22Rv1 (cell line): ENCODE measurements at regions not wholly inside any gene's neighbourhood (a gene's known extent, or its start where the extent isn't known, plus 50 kb on each side); places are given as distances from the start of the nearest gene placed in this dataset.

Source experiments
- H3K27ac ChIP-seq: fragments of 450-650 bp; 2 replicates; pipeline ENCODE4 v1.5.1; 2017
- ZFX ChIP-seq: fragments of 450-650 bp; IDR thresholded peaks from 2 replicates; pipeline ENCODE4 v1.6.1; 2017; ENCODE audit warnings: antibody characterized with exemption, borderline replicate concordance
- TF ChIP-seq, protein P1 (sequence below): fragments of 450-650 bp; IDR thresholded peaks from 2 replicates; pipeline ENCODE4 v1.5.1; 2017; ENCODE audit warnings: mild to moderate bottlenecking

DNA sequence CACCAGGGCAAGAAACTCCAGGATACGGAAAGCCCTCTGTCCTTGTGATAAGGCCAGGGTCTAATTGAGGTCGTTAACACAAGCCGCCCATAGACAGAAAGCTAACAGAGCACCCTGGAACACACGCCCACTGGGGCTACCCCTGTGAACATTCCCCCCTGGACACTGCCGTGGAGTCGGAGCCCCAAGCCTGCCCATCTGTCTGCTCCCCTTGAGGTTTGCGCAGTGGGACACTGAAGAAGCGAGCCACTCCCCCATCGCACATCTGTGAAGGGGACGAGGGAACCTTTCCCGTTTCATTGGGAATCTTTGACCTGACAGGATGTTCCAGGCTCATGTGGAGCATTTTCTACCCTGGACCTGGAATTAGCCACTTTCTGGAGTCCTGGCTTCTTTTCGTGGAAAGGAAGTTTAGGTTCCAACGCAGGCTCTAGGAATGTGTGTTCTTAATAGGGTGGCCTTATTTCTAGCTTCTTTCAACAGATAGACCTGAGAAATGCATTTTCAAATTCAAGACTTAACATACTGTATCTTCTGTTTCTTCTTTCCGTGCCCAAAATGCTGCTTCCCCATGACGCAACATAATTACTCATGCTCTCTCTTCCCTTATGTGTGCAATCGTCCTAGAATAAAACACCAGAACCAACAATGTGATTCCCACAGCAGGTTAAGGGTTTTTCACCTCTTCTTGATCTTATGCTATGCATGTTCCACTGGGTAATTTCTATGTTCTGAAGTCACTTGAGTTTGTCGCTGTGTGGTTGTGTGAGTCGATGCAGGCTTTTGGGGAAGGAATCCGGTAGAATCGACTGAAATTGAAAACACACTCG lies 161.1 kb downstream of the ERMARD start:
- TF ChIP-seq, protein P1, sequence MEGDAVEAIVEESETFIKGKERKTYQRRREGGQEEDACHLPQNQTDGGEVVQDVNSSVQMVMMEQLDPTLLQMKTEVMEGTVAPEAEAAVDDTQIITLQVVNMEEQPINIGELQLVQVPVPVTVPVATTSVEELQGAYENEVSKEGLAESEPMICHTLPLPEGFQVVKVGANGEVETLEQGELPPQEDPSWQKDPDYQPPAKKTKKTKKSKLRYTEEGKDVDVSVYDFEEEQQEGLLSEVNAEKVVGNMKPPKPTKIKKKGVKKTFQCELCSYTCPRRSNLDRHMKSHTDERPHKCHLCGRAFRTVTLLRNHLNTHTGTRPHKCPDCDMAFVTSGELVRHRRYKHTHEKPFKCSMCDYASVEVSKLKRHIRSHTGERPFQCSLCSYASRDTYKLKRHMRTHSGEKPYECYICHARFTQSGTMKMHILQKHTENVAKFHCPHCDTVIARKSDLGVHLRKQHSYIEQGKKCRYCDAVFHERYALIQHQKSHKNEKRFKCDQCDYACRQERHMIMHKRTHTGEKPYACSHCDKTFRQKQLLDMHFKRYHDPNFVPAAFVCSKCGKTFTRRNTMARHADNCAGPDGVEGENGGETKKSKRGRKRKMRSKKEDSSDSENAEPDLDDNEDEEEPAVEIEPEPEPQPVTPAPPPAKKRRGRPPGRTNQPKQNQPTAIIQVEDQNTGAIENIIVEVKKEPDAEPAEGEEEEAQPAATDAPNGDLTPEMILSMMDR: no peak
- no peak for TF ChIP-seq ZFX
- no peak overlapping the region for H3K27ac ChIP-seq

DNA sequence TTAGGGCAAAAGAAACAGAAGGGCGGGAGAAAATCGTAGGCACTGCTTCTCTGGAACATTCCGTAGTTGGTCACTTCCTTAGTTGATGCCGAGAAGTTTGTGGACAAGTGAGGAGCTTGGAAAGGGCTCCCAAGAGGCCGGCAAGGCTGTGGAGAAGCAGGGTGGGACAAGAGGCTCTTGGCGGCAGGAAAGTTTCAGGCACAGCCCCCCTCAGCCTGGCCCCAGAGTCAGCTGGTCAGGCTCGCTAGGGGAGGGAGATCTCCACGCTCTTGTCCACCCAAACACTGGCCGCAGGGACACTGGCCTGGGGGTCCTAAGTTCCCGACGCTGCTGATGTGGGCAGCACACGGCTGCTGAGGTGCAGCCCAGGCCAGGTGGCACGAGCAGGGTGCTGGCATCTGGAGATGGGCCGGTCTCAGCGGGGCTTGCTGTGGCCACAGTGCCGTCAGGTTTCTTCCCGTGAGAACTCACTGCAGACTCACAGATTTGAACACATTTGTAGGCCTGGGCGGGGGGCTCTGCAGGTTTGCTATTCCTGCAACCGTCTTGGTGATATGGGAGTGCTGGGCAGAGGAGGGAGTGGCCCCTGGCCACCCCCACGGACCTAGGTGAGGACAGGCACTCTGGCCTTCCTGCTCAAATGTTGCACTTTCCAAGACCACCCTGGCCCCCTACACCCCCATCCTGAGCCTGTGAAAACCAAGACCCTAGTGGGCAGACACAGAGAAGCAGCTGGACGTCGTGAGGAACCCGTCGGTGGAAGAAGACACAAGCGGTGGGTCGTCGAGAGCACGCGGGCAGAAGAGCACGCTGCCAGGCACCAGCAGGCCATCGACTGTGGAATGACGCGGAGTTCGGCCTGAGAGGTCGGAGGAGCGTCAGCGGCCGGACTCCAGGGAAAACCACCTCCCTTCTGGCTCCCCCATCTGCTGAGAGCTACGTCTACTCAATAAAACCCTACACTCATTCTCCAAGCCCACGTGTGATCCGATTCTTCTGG lies 160.1 kb downstream of the ERMARD start:
- H3K27ac ChIP-seq: no peak overlapping the region
- TF ChIP-seq, protein P1: no peak
- no peak for TF ChIP-seq ZFX

DNA sequence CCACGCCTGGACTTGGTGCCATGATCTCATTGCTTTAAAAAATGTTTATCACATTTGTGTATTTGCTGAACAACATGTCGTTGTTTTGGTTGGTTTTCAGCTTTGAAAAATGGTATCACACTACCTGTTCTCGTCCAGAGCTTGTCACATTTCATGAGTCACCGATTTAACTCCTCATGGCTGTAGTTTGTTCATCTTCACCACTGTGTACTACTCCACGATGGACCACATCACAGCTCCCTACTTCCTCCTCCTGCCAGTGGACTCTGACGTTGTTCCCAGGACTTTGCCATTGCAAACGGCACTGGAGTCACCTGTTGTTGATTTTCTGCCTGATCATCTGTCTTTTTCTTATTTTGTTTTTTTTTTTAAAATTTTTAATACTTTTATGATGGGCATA lies 157.7 kb downstream of the ERMARD start:
- no peak overlapping the region for H3K27ac ChIP-seq
- TF ChIP-seq, protein P1: no peak
- TF ChIP-seq ZFX: no peak

DNA sequence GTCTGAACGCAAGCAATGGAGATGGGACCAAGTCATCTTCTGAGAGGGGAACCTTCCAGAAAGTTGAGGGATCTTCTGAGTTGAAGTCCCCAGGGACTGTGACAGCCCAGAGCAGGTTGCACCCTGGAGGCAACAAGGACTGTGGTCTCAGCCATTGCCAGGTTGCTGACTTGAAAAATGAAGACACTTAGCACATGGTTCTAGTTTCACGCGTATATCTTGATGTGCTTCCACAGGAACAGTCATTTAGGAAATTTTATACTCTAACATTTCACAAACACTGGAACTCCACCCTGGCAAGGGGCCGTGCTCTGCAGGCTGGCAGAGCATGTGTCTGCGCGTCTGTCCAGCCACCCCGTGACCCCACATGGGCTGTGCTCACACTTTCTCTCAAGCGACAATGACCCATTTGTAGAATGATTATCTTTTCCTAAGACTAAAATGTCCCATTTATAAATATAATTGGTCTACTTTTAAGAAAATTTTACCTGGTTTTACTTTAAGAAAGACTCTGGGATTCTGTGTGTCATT lies 157.0 kb downstream of the ERMARD start:
- no peak for TF ChIP-seq ZFX
- TF ChIP-seq, protein P1: no peak
- no peak overlapping the region for H3K27ac ChIP-seq

DNA sequence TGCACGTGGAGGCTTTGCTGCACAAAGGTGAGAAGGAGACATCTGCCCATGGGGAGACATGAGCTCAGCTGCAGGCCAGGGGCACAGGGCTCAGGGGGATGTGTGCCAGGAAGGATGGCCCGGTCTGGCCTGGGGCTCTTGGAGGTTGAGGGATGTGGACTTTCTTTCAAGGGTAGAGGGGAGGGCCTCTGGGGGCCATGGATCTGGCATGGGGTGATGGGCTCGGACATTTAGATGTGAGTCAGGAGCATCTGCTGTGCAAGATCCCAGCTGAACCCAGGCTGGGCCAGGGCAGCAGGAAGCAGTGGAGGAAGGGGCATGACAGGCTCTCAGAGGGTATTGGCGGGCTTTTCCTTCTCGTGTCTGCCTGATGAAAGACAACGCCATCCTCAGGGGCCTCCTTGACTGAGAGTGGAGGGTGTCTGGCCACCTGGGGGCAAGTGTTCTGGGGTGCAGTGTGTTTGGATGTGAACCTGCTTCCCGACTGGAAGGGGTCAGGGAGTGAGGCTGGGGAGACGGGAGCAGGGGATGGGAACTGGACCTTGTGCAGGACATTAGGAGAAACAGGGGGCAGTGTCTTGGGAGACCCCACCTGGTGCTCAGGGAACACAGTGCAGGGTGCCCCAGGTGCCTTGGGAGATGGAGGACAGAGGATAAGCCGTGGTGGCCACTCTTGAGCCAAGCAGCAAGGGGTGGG lies 156.1 kb downstream of the ERMARD start:
- TF ChIP-seq, protein P1: no peak
- no peak for TF ChIP-seq ZFX
- no peak overlapping the region for H3K27ac ChIP-seq

DNA sequence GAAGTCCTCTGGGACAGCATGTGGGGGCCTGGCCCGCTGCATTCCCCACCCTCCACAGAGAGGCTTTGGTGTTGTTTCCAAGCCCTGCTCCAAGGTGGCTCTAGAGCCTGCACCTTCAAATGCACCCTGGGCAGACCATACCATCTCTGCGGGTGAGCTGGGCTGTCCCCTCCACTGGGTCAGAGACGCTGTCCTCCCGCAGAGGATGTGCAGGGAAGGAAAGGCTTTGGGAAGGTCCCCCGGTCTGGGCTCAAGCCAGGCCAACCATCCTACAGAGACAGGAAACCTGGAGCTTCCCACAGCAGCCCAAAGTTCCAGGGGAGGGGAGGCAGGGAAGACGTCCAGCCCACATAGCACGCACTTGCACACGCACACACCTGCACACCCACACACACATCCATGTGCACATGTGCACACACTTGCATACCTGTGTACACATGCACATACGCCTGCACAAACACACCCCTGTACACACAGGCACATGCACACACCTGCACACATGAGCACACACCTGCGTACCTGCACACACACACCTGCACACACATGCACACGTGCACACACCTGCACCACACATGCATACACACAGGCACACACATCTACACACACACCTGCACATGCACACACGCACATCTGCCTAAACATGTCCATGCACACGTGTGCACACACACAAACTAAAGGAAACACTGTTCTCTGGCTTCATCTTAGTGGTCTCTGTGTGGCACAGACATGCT lies 155.4 kb downstream of the ERMARD start:
- H3K27ac ChIP-seq: no peak overlapping the region
- TF ChIP-seq, protein P1: no peak
- TF ChIP-seq ZFX: no peak
